H7 (cell line): ENCODE measurements at regions not wholly inside any gene's neighbourhood (a gene's known extent, or its start where the extent isn't known, plus 50 kb on each side); places are given as distances from the start of the nearest gene placed in this dataset.

Experiments
- DNase-seq: peaks from one replicate; pipeline ENCODE4 v3.0.0; 2012
- H3K27me3 ChIP-seq: 2 replicates; pipeline ENCODE4 v1.6.0; 2011; ENCODE audit warnings: mild to moderate bottlenecking, low read length; ENCODE audit not compliant: control insufficient read depth, insufficient read depth
- H3K36me3 ChIP-seq: replicated peaks from 2 replicates; pipeline ENCODE4 v1.5.1; 2011; ENCODE audit warnings: low read length; ENCODE audit not compliant: control insufficient read depth, insufficient read depth
- H3K4me3 ChIP-seq: 2 replicates; pipeline ENCODE4 v1.5.1; 2011; ENCODE audit warnings: low read depth, mild to moderate bottlenecking, control low read depth, low read length, moderate library complexity; ENCODE audit not compliant: insufficient read depth

GRCh38 chr13:53204598-53204997, 176.0 kb downstream of the OLFM4 start:
- peaks cover 17% of the 10 kb centered on the region for H3K27me3 ChIP-seq
- H3K36me3 ChIP-seq, result no peaks in the 10 kb centered on the region
- no peak for DNase-seq
- no peak overlapping the region for H3K4me3 ChIP-seq

DNA sequence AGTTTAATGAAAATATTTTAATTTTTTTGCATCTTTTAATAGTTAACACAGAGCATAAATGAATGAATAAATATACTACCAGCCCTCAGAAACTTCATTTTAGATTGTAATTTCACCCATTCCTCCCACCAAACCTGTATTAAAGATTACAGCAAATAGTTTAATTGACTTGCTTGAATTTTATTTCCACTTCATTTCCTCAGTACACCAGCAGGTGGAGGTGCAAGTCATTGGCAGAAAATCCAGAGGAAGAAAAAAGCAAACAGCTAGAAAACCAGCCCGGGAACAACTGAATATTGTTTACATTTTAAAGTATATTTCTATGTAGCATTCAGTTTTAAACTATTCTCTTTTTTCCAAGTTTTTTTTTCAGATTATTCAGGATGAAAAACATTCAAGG, 177.8 kb downstream of the OLFM4 start:
- DNase-seq, result peak; percentile 51
- no peak overlapping the region for H3K4me3 ChIP-seq

GRCh38 chr13:53207556-53207955, 178.9 kb downstream of the OLFM4 start:
- H3K27me3 ChIP-seq, result no peaks in the 10 kb centered on the region
- DNase-seq, result no peak
- H3K4me3 ChIP-seq, result no peak overlapping the region
- no peaks in the 10 kb centered on the region for H3K36me3 ChIP-seq

More for the DNA sequence above, 177.8 kb downstream of the OLFM4 start:
- H3K27me3 ChIP-seq, result peaks cover 2% of the 10 kb centered on the region; the same call in 1 of the 2 replicates
- H3K36me3 ChIP-seq, result no peaks in the 10 kb centered on the region

GRCh38 chr13:53214433-53214832, 185.8 kb downstream of the OLFM4 start:
- DNase-seq, result no peak
- Histone ChIP-seq H3K36me3 (no peaks in the 10 kb centered on the region), H3K27me3 (no peaks in the 10 kb centered on the region), H3K4me3 (no peak overlapping the region)

GRCh38 chr13:53215563-53215962, 186.9 kb downstream of the OLFM4 start:
- Histone ChIP-seq H3K27me3 (no peaks in the 10 kb centered on the region), H3K4me3 (no peak overlapping the region), H3K36me3 (no peaks in the 10 kb centered on the region)
- DNase-seq, result no peak

- Histone ChIP-seq H3K4me3 (no peak overlapping the region), H3K36me3 (no peaks in the 10 kb centered on the region), H3K27me3 (no peaks in the 10 kb centered on the region)
- no peak for DNase-seq
Measured at GRCh38 chr13:53216773-53217172, 188.2 kb downstream of the OLFM4 start.

DNA sequence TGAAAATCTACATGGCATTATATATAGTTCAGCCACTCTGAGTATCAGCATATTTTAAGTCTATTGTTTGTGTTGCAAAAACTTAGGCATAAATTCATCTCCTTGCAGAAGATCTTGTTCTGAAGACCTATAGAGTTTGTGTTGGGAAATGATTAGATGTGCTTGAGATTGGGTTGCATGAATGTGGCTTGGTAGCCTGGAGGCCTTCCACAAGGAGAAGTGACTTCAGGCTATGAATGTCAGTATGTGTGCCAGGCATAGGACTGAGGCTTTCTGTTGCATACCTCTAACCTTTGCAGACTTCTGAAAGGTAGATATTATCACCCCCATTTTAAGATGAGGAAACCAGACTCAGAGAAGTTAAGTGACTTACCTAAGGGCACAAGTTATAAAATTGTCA, 188.6 kb downstream of the OLFM4 start:
- Histone ChIP-seq H3K27me3 (no peaks in the 10 kb centered on the region), H3K4me3 (no peak overlapping the region), H3K36me3 (no peaks in the 10 kb centered on the region)
- no peak for DNase-seq

DNA sequence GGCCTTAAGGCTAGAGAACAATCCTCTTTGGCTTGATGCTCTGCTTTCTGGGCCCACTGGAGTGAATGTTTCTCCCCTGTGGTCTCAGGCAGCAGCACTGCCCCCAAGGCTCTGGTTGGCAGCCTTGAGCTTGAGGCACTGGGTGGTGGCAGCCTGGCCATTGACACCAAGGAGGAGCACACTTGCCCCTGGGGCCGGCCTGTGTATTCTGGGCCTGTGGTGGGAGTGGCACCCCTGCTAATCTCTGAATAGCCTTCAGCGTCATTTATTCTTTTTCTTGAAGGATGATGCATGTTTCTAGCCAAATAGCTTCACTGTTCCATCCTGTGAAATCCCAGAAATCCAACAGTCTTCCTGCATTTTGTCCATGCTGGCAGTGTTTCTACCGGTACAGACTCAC, 191.4 kb downstream of the OLFM4 start:
- Histone ChIP-seq H3K4me3 (no peak overlapping the region), H3K27me3 (no peaks in the 10 kb centered on the region), H3K36me3 (no peaks in the 10 kb centered on the region)
- no peak for DNase-seq

DNA sequence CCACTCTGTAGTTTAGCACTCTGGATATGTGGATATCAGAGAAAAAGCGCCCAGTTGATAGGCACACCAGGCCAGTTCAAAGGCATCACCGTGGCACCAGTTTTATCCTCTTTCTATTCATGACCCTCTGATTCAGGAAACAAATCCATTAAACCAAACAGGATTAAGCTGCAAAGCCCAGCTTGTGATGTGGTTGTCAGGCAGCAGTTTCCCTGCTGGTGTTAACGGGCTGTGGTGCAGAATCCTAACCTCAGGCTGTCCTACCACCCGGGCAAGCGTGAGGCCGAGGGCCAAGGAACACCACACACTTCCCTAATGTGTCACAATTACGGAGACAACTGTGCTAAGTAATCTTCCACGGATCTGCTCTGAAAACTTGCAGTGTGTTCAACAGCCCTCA, 209.1 kb downstream of the OLFM4 start:
- DNase-seq, result no peak
- H3K4me3 ChIP-seq, result no peak overlapping the region
- H3K36me3 ChIP-seq, result no peaks in the 10 kb centered on the region
- H3K27me3 ChIP-seq, result no peaks in the 10 kb centered on the region; the same call in 1 of the 2 replicates

- Histone ChIP-seq H3K4me3 (no peak overlapping the region), H3K36me3 (no peaks in the 10 kb centered on the region), H3K27me3 (no peaks in the 10 kb centered on the region)
- DNase-seq, result no peak
Measured at GRCh38 chr13:53238261-53238660, 209.6 kb downstream of the OLFM4 start.

- Histone ChIP-seq H3K4me3 (no peak overlapping the region), H3K27me3 (no peaks in the 10 kb centered on the region), H3K36me3 (no peaks in the 10 kb centered on the region)
- DNase-seq, result no peak
Measured at GRCh38 chr13:53240401-53241025, 211.9 kb downstream of the OLFM4 start.

DNA sequence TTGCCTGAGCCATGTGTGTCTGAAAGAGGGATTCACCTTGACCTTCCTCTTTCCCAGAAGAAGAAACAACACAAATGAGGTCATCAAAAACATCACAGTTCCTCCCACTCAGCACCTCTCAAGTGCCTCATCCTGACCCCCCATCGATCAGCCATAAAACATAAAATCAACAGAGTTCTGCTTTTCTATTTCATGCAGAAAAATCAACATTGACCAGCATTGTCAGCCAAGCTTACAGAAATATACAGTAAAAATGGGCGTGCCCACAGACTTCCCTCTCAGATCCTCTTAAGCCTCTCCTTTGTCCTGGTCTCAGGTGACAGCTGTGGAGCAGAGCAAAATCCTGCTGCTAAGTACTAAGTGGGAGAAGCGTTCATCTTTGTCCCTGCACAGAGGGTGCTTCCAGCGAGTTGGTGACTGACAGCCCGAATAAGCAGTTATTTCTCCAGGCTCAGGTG, 213.3 kb downstream of the OLFM4 start:
- Histone ChIP-seq H3K27me3 (no peaks in the 10 kb centered on the region), H3K36me3 (no peaks in the 10 kb centered on the region), H3K4me3 (no peak overlapping the region)
- DNase-seq, result no peak

DNA sequence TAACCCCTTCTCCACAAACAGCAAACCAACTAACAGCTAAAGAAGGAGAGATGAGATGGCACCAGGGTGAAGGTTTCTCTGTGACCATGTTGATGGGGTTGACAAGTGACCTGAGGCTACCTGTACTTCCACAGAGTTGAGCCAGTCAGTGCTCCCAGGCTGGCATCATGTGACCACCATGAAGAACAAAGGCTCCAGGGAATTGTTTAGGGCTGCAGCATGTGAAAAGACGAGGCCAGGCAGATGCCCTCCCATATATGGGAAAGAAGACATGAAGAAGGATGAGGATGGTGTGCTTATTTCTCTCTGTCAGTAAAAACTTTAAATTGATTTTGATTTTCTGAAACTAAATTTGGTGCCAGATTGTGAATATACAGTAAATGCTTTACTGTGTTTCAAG, 220.6 kb downstream of the OLFM4 start:
- Histone ChIP-seq H3K4me3 (no peak overlapping the region), H3K27me3 (peaks cover 4% of the 10 kb centered on the region; the same call in 1 of the 2 replicates), H3K36me3 (no peaks in the 10 kb centered on the region)
- no peak for DNase-seq

GRCh38 chr13:53250272-53250875, 221.8 kb downstream of the OLFM4 start:
- Histone ChIP-seq H3K27me3 (peaks cover 4% of the 10 kb centered on the region; the same call in 1 of the 2 replicates), H3K4me3 (no peak overlapping the region), H3K36me3 (no peaks in the 10 kb centered on the region)
- DNase-seq, result peak; percentile 33

- Histone ChIP-seq H3K4me3 (no peak overlapping the region), H3K27me3 (peaks cover 4% of the 10 kb centered on the region), H3K36me3 (no peaks in the 10 kb centered on the region)
- no peak for DNase-seq
Measured at GRCh38 chr13:53250977-53251376, 222.4 kb downstream of the OLFM4 start.
